Calu3 (cell line): ENCODE measurements at regions not wholly inside any gene's neighbourhood (a gene's known extent, or its start where the extent isn't known, plus 50 kb on each side); places are given as distances from the start of the nearest gene placed in this dataset.

Source experiments
- BruUV-seq: library from RNA; stranded (reverse); fragments of 400-500 nt; replicated peaks from 2 replicates; lab custom pipeline; 2021; lab: Mats Ljungman, UMichigan
- CTCF ChIA-PET: fragments of 300-600 bp; sonication (Branson Sonifier 250); formaldehyde crosslinking; loops from one replicate; lab custom pipeline; 2022; ENCODE audit warnings: antibody characterized with exemption; lab: Charles Lee
- DNase-seq: peaks from one replicate; pipeline ENCODE4 v3.0.0; 2022
- H3K27ac Mint-ChIP-seq: one replicate; pipeline ENCODE4 v1.8.0; 2022; ENCODE audit warnings: mixed read lengths; ENCODE audit not compliant: unreplicated experiment
- H3K27me3 Mint-ChIP-seq: one replicate; pipeline ENCODE4 v1.8.0; 2022; ENCODE audit warnings: mixed read lengths; ENCODE audit not compliant: unreplicated experiment
- H3K36me3 Mint-ChIP-seq: one replicate; pipeline ENCODE4 v1.8.0; 2022; ENCODE audit warnings: mild to moderate bottlenecking, moderate library complexity, mixed read lengths; ENCODE audit not compliant: insufficient read depth, unreplicated experiment
- H3K4me1 Mint-ChIP-seq: one replicate; pipeline ENCODE4 v1.8.0; 2022; ENCODE audit warnings: mild to moderate bottlenecking, low read depth, mixed read lengths; ENCODE audit not compliant: unreplicated experiment
- H3K4me3 Mint-ChIP-seq: one replicate; pipeline ENCODE4 v1.8.0; 2022; ENCODE audit warnings: mild to moderate bottlenecking, low read depth, moderate library complexity, mixed read lengths; ENCODE audit not compliant: unreplicated experiment
- H3K9me3 Mint-ChIP-seq: one replicate; pipeline ENCODE4 v1.8.0; 2022; ENCODE audit warnings: low read depth, mixed read lengths; ENCODE audit not compliant: unreplicated experiment
- CTCF ChIP-seq: fragments of 200-600 bp; IDR thresholded peaks from one replicate; pipeline ENCODE4 v1.8.0; 2022; ENCODE audit warnings: antibody characterized with exemption; ENCODE audit not compliant: unreplicated experiment
- intact Hi-C: fragments of 100-400 bp; cut with micrococcal nuclease; formaldehyde crosslinking; loops from one replicate; pipeline ENCODE4 v1.10.0; 2022; ENCODE audit not compliant: unreplicated experiment

DNA sequence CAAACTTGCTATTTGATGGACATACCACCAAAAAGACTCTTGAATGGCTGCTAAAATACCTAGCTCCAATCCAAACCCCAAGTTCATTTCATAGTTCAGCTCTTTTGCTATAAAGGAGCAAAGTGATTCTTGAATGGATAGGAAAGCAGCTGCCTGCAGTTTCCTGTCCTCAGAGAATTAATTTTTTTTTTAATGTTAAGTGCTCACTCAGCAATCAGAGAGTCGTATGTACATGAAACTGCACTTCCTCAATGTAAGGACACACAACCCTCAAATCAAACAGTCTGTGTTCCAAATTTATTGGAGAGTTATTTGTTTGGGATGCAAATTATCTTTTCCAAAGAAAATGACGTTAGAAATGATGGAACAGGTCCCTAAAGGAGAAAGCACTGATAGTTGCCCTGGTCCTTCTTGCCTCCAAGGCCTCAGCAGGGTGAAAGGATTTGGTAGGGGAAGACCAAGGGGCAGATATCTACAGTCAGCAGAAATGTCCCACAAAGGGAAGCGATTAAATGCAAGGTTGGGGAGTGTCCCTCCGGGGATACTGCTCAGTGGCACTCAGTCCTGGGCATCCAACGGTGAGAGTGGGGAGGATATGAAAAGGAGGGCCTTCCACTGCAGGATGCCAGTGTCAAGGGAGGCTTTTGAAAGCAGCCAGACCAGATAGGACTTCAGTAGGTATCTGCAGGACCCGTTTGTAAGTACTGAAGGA, 67.2 kb upstream of the RASGEF1B start:
- no peak for TF ChIP-seq CTCF
- Mint-ChIP-seq H3K27ac (no peak overlapping the region), H3K4me3 (no peak overlapping the region), H3K36me3 (no peaks in the 10 kb centered on the region), H3K27me3 (no peaks in the 10 kb centered on the region), H3K4me1 (peaks cover 15% of the 10 kb centered on the region), H3K9me3 (peaks cover 4% of the 10 kb centered on the region)
- no TSS peak for BruUV-seq
- intact Hi-C loops, result no loop called here
- no peak for DNase-seq
- CTCF ChIA-PET, result no interaction called here

DNA sequence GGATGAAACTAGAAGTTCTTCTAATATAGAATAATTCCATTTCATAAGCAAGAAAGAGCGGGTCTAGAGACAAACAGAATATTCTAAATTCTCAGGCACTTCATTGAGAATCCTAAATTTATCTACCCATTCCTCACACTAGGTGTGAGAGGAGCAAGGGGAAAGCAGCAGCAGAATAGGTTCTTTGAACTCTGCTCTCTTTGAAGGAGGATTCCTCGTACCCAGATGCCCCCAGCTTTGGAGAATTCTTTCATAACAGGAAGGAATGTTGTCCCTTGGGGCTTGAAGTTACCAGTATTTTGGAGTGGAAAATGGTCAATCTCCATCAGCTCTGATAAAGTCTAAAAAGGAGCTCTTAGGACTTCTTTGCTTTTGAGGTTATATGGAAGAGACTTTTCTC, 59.7 kb upstream of the RASGEF1B start:
- TF ChIP-seq CTCF, result no peak
- no peaks in the 10 kb centered on the region for H3K9me3 Mint-ChIP-seq
- H3K4me3 Mint-ChIP-seq, result no peak overlapping the region
- no peaks in the 10 kb centered on the region for H3K36me3 Mint-ChIP-seq
- H3K4me1 Mint-ChIP-seq, result no peaks in the 10 kb centered on the region
- CTCF ChIA-PET, result no interaction called here
- H3K27ac Mint-ChIP-seq, result no peak overlapping the region
- intact Hi-C loops, result no loop called here
- H3K27me3 Mint-ChIP-seq, result no peaks in the 10 kb centered on the region
- no peak for DNase-seq
- BruUV-seq, result no TSS peak

DNA sequence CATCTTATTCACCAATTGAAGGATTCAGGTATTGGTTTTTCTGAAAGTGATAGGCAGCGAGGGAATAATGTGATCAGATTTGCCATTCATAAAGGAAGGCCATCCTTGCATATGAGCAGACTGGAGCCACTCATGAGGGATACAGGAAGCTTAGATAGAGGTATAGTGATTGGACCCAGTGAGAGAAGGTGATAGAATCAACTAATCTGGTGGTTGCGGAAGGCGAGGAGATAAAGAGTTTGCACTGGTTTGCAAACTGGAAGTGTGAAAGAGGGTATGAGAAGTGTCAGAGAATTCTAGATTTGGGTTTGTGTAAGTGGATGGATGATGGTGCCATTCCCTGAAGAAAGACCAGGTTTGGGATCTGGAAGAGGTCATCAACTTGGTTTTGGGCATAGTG, 57.3 kb upstream of the RASGEF1B start:
- no peaks in the 10 kb centered on the region for H3K9me3 Mint-ChIP-seq
- intact Hi-C loops, result no loop called here
- no peaks in the 10 kb centered on the region for H3K27me3 Mint-ChIP-seq
- no peak overlapping the region for H3K27ac Mint-ChIP-seq
- DNase-seq, result no peak
- no TSS peak for BruUV-seq
- no peak overlapping the region for H3K4me3 Mint-ChIP-seq
- H3K4me1 Mint-ChIP-seq, result no peaks in the 10 kb centered on the region
- CTCF ChIA-PET, result no interaction called here
- TF ChIP-seq CTCF, result no peak
- no peaks in the 10 kb centered on the region for H3K36me3 Mint-ChIP-seq

DNA sequence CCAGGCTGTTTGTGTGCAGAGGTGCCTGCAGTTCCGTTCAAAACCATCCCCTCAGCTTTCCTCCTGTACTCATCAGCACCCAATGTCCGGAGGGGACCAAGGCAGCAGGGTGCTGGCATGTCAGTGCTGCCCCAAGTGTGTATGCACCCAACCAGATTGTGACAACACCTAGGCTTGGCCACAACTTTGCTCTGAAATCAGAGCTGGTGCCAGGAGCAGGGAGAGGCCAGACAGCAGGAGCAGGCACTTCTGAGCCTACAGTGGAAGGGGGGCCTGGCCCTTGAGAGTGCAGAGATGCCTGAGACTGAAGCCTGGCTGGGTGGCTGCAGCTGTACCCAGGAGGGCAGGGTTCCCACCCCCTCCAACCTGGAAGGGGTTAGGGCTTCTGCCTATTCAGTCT, 56.5 kb upstream of the RASGEF1B start:
- intact Hi-C loops, result no loop called here
- Mint-ChIP-seq H3K27me3 (no peaks in the 10 kb centered on the region), H3K4me1 (no peaks in the 10 kb centered on the region), H3K9me3 (no peaks in the 10 kb centered on the region), H3K36me3 (no peaks in the 10 kb centered on the region), H3K27ac (no peak overlapping the region), H3K4me3 (no peak overlapping the region)
- CTCF ChIA-PET, result no interaction called here
- no peak for TF ChIP-seq CTCF
- no TSS peak for BruUV-seq
- DNase-seq, result no peak
